ENCODE measurements at regions not wholly inside any gene's neighbourhood (a gene's known extent, or its start where the extent isn't known, plus 50 kb on each side); places are given as distances from the start of the nearest gene placed in this dataset.

DNA sequence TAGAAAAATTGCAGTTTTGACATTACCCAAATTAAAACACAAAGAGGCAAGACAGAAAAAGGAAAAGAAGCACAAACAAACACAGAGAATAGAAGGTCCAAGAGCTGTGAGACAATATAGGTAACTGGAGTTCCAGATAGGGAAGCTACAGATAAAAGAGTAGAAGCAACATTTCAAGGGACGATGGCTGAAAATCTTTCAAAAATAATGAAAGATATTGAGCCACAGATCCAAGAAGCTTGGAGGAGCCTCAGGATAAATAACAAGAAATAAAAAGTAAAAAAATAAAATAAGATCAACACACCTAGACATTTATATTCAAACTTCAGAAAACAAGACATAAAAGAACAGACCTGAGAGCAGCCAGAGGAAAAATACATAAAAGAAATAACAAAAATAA lies 164.9 kb downstream of the FNDC1 start:
- Histone ChIP-seq H3K27me3 (ENCODE audit: control insufficient read depth, insufficient read depth, low read length) (no peaks in the 10 kb centered on the region), H3K4me3 (ENCODE audit: low read depth, low read length) (no peak overlapping the region), H3K36me3 (ENCODE audit: control insufficient read depth, insufficient read depth, low read length) (no peaks in the 10 kb centered on the region)
- no peak for DNase-seq (ENCODE audit: low read depth)
- TF ChIP-seq, protein P1, sequence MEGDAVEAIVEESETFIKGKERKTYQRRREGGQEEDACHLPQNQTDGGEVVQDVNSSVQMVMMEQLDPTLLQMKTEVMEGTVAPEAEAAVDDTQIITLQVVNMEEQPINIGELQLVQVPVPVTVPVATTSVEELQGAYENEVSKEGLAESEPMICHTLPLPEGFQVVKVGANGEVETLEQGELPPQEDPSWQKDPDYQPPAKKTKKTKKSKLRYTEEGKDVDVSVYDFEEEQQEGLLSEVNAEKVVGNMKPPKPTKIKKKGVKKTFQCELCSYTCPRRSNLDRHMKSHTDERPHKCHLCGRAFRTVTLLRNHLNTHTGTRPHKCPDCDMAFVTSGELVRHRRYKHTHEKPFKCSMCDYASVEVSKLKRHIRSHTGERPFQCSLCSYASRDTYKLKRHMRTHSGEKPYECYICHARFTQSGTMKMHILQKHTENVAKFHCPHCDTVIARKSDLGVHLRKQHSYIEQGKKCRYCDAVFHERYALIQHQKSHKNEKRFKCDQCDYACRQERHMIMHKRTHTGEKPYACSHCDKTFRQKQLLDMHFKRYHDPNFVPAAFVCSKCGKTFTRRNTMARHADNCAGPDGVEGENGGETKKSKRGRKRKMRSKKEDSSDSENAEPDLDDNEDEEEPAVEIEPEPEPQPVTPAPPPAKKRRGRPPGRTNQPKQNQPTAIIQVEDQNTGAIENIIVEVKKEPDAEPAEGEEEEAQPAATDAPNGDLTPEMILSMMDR (IDR thresholded peaks at IDR 0.05; ENCODE audit: insufficient read depth, low read length, poor library complexity, severe bottlenecking): no peak

DNA sequence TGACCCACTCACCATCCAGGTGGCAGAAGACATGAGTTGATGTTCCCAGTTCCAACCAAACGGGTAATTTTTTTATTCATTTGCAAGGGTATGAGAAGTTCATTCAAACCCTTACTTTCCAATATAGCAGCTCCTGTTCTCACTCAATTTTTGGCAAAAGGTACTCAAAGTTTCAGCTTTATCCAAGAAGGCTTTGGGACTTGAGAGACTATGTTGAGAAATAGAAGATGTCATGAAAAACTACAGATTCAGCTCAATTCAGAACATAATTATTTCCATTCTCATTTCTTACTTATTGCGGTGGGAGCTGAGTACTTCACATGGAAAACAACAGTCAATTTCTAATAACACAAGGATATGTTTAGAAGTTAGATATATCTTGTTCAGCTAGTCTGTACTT lies 162.3 kb downstream of the FNDC1 start:
- no peak for DNase-seq (ENCODE audit: low read depth)
- H3K4me3 ChIP-seq (ENCODE audit: low read depth, low read length): no peak overlapping the region
- TF ChIP-seq, protein P1 (IDR thresholded peaks at IDR 0.05; ENCODE audit: insufficient read depth, low read length, poor library complexity, severe bottlenecking): no peak
- no peaks in the 10 kb centered on the region for H3K27me3 ChIP-seq (ENCODE audit: control insufficient read depth, insufficient read depth, low read length)
- H3K36me3 ChIP-seq (ENCODE audit: control insufficient read depth, insufficient read depth, low read length): no peaks in the 10 kb centered on the region

DNA sequence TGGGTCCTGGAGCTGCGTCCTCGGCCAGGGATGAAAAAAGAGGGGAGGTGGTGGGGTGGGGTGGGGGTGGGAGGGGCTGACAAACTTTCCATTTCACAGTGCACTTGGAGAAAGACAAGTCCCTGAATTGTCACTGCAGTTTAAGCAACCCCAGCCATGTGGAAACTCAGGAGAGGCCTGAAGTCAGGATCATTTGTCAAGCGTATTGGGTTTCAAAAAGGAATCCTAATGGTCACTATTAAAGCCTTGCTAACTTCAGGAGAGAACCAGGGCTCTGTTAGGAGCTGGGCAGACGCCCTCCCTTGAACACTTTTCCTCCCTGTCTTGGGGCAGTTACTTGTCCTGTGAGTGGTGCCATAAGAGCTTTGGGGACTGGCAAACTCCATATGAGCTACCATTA lies 159.9 kb downstream of the FNDC1 start:
- Histone ChIP-seq H3K36me3 (ENCODE audit: control insufficient read depth, insufficient read depth, low read length) (no peaks in the 10 kb centered on the region), H3K27me3 (ENCODE audit: control insufficient read depth, insufficient read depth, low read length) (no peaks in the 10 kb centered on the region), H3K4me3 (ENCODE audit: low read depth, low read length) (no peak overlapping the region)
- TF ChIP-seq, protein P1 (IDR thresholded peaks at IDR 0.05; ENCODE audit: insufficient read depth, low read length, poor library complexity, severe bottlenecking): no peak
- DNase-seq (ENCODE audit: low read depth): no peak

DNA sequence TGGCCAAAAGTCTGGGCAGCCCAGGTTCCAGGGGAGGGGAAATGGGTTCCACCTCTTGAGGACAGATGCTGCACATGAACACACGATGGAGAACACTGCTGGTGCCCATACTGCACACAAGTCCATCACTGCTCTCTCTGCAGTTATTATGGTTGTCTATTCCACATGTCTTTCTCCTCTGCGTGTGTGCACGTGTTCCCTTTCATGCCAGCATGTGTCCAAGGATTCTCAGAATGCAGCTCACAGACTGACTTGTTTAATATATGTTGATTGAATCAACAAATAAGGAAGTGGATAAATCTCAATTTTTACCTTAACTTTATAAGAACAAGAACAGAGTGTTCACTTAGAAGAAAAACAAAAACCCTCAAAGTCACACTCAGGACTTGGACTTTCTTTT lies 158.9 kb downstream of the FNDC1 start:
- DNase-seq (ENCODE audit: low read depth): no peak

DNA sequence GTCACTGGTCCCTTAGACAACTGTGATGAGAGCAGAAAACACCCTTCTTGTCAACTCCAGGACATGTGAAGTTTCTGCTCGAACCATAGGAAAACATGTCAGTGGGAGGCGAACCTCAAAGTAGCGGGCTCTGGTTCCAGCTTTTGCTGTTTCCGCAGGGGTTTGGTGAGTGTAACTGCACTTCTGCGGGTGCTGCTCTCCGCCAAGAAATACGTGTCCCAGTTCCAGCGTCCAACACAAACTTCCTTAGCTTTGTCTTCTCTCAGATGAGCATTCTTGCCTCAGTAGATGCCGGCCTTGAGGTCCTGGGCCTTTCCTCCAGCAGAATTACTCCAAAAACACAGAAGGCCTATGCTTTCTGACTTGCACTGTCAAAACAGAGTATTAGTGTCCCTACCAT lies 156.3 kb downstream of the FNDC1 start:
- Histone ChIP-seq H3K36me3 (ENCODE audit: control insufficient read depth, insufficient read depth, low read length) (no peaks in the 10 kb centered on the region), H3K4me3 (ENCODE audit: low read depth, low read length) (no peak overlapping the region), H3K27me3 (ENCODE audit: control insufficient read depth, insufficient read depth, low read length) (no peaks in the 10 kb centered on the region)
- TF ChIP-seq, protein P1 (IDR thresholded peaks at IDR 0.05; ENCODE audit: insufficient read depth, low read length, poor library complexity, severe bottlenecking): no peak
- DNase-seq (ENCODE audit: low read depth): no peak

More for the DNA sequence above, 158.9 kb downstream of the FNDC1 start:
- TF ChIP-seq, protein P1 (IDR thresholded peaks at IDR 0.05; ENCODE audit: insufficient read depth, low read length, poor library complexity, severe bottlenecking): no peak
- no peaks in the 10 kb centered on the region for H3K27me3 ChIP-seq (ENCODE audit: control insufficient read depth, insufficient read depth, low read length)
- no peak overlapping the region for H3K4me3 ChIP-seq (ENCODE audit: low read depth, low read length)
- no peaks in the 10 kb centered on the region for H3K36me3 ChIP-seq (ENCODE audit: control insufficient read depth, insufficient read depth, low read length)

DNA sequence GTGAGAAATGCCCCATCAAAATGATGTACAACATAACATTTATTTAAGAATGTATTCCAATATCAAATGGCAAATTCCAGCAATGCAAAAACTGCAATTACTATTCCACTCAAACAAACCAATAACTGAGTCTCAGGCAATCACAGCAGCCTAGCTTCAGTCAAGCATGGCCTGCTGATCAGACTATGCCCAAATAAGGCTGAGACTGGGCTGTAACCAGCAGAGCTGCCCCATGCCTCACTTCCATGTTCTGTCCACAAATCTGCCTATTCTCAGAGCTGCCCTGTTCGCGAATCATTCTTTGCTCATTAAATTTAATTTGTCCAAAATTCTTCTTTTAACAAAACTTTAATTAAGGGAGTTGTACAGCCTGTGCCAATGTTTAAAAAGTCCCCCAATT lies 155.4 kb downstream of the FNDC1 start:
- no peak overlapping the region for H3K4me3 ChIP-seq (ENCODE audit: low read depth, low read length)
- no peaks in the 10 kb centered on the region for H3K27me3 ChIP-seq (ENCODE audit: control insufficient read depth, insufficient read depth, low read length)
- no peaks in the 10 kb centered on the region for H3K36me3 ChIP-seq (ENCODE audit: control insufficient read depth, insufficient read depth, low read length)
- TF ChIP-seq, protein P1 (IDR thresholded peaks at IDR 0.05; ENCODE audit: insufficient read depth, low read length, poor library complexity, severe bottlenecking): no peak
- DNase-seq (ENCODE audit: low read depth): no peak

All from kidney epithelial cell (primary cell).